ENCODE measurements at regions not wholly inside any gene's neighbourhood (a gene's known extent, or its start where the extent isn't known, plus 50 kb on each side); places are given as distances from the start of the nearest gene placed in this dataset.

DNA sequence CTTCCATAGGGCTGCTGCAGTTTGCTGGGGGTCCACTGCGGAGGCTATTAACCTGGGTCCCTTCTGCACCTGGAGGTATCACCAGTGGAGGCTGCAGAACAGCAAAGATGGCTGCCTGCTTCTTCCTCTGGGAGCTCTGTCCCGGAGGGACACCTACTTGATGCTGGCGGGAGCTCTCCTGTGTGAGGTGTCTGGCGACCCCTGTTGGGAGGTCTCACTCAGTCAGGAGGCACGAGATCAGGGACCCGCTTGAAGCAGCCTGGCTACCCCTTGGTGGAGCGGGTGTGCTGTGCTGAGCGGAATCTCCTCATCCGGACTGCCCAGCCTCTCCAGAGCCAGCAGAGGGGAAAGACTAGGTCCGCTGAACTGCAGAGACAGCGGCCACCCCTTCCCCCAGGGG, 56.0 kb upstream of the CTXND1 start:
- Histone ChIP-seq H3K9me3 (ENCODE audit: control insufficient read depth, insufficient read depth, low read depth, low read length) (no peaks in the 10 kb centered on the region), H3K4me1 (ENCODE audit: control insufficient read depth, extremely low read depth, insufficient read depth, low read length) (no peaks in the 10 kb centered on the region), H4K20me1 (ENCODE audit: control insufficient read depth, extremely low read depth, insufficient read depth, low read length) (no peaks in the 10 kb centered on the region), H3K4me2 (ENCODE audit: extremely low read depth, insufficient read depth, low read length) (no peak overlapping the region), H2AFZ (ENCODE audit: low read length) (no peak overlapping the region), H3K4me3 (replicated peaks in 1 of 4; ENCODE audit: control extremely low read depth in 1 of 4, insufficient read depth in 1 of 4, low read depth in 3 of 4, low read length in 4 of 4) (no peak overlapping the region), H3K9ac (ENCODE audit: insufficient read depth, low read length) (no peak overlapping the region), H3K79me2 (ENCODE audit: control insufficient read depth, insufficient read depth, low read length) (no peaks in the 10 kb centered on the region), H3K27me3 (ENCODE audit: control insufficient read depth, insufficient read depth, low read length) (no peaks in the 10 kb centered on the region), H3K27ac (ENCODE audit: insufficient read depth, low read length) (no peak overlapping the region), H3K36me3 (ENCODE audit: control insufficient read depth, insufficient read depth, low read length) (no peaks in the 10 kb centered on the region)
- TF ChIP-seq EZH2 (IDR thresholded peaks at IDR 0.05; ENCODE audit: low read length, missing control alignments), result no peak
- TF ChIP-seq, protein P1, sequence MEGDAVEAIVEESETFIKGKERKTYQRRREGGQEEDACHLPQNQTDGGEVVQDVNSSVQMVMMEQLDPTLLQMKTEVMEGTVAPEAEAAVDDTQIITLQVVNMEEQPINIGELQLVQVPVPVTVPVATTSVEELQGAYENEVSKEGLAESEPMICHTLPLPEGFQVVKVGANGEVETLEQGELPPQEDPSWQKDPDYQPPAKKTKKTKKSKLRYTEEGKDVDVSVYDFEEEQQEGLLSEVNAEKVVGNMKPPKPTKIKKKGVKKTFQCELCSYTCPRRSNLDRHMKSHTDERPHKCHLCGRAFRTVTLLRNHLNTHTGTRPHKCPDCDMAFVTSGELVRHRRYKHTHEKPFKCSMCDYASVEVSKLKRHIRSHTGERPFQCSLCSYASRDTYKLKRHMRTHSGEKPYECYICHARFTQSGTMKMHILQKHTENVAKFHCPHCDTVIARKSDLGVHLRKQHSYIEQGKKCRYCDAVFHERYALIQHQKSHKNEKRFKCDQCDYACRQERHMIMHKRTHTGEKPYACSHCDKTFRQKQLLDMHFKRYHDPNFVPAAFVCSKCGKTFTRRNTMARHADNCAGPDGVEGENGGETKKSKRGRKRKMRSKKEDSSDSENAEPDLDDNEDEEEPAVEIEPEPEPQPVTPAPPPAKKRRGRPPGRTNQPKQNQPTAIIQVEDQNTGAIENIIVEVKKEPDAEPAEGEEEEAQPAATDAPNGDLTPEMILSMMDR (conservative IDR thresholded peaks at IDR 0.05 in 1 of 2, IDR thresholded peaks at IDR 0.05 in 1 of 2; ENCODE audit: low read depth in 1 of 2, low read length in 2 of 2), result no peak
- DNase-seq (ENCODE audit: low read depth in 2 of 2), result no peak

- H3K79me2 ChIP-seq (ENCODE audit: control insufficient read depth, insufficient read depth, low read length), result no peaks in the 10 kb centered on the region
- H4K20me1 ChIP-seq (ENCODE audit: control insufficient read depth, extremely low read depth, insufficient read depth, low read length), result no peaks in the 10 kb centered on the region
- no peaks in the 10 kb centered on the region for H3K27me3 ChIP-seq (ENCODE audit: control insufficient read depth, insufficient read depth, low read length)
- H3K27ac ChIP-seq (ENCODE audit: insufficient read depth, low read length), result no peak overlapping the region
- no peaks in the 10 kb centered on the region for H3K4me1 ChIP-seq (ENCODE audit: control insufficient read depth, extremely low read depth, insufficient read depth, low read length)
- H3K4me3 ChIP-seq (replicated peaks in 1 of 4; ENCODE audit: control extremely low read depth in 1 of 4, insufficient read depth in 1 of 4, low read depth in 3 of 4, low read length in 4 of 4), result no peak overlapping the region
- H3K9me3 ChIP-seq (ENCODE audit: control insufficient read depth, insufficient read depth, low read depth, low read length), result no peaks in the 10 kb centered on the region
- H3K9ac ChIP-seq (ENCODE audit: insufficient read depth, low read length), result no peak overlapping the region
- DNase-seq (ENCODE audit: low read depth in 2 of 2), result peak; percentile 20 to 49
- H3K36me3 ChIP-seq (ENCODE audit: control insufficient read depth, insufficient read depth, low read length), result no peaks in the 10 kb centered on the region
- TF ChIP-seq, protein P1 (conservative IDR thresholded peaks at IDR 0.05 in 1 of 2, IDR thresholded peaks at IDR 0.05 in 1 of 2; ENCODE audit: low read depth in 1 of 2, low read length in 2 of 2), result peak; percentile 57 to 63
- TF ChIP-seq EZH2 (IDR thresholded peaks at IDR 0.05; ENCODE audit: low read length, missing control alignments), result no peak
- no peak overlapping the region for H3K4me2 ChIP-seq (ENCODE audit: extremely low read depth, insufficient read depth, low read length)
- H2AFZ ChIP-seq (ENCODE audit: low read length), result no peak overlapping the region
Observed at GRCh38 chr15:80309769-80310384, 57.9 kb upstream of the CTXND1 start.

GRCh38 chr15:80310776-80311175, 58.8 kb upstream of the CTXND1 start:
- Histone ChIP-seq H3K4me2 (ENCODE audit: extremely low read depth, insufficient read depth, low read length) (no peak overlapping the region), H3K9me3 (ENCODE audit: control insufficient read depth, insufficient read depth, low read depth, low read length) (no peaks in the 10 kb centered on the region), H2AFZ (ENCODE audit: low read length) (no peak overlapping the region), H3K4me3 (replicated peaks in 1 of 4; ENCODE audit: control extremely low read depth in 1 of 4, insufficient read depth in 1 of 4, low read depth in 3 of 4, low read length in 4 of 4) (no peak overlapping the region), H3K4me1 (ENCODE audit: control insufficient read depth, extremely low read depth, insufficient read depth, low read length) (no peaks in the 10 kb centered on the region), H3K27me3 (ENCODE audit: control insufficient read depth, insufficient read depth, low read length) (no peaks in the 10 kb centered on the region), H3K9ac (ENCODE audit: insufficient read depth, low read length) (no peak overlapping the region), H3K79me2 (ENCODE audit: control insufficient read depth, insufficient read depth, low read length) (no peaks in the 10 kb centered on the region), H3K27ac (ENCODE audit: insufficient read depth, low read length) (no peak overlapping the region), H3K36me3 (ENCODE audit: control insufficient read depth, insufficient read depth, low read length) (no peaks in the 10 kb centered on the region), H4K20me1 (ENCODE audit: control insufficient read depth, extremely low read depth, insufficient read depth, low read length) (no peaks in the 10 kb centered on the region)
- no peak for TF ChIP-seq EZH2 (IDR thresholded peaks at IDR 0.05; ENCODE audit: low read length, missing control alignments)
- TF ChIP-seq, protein P1 (conservative IDR thresholded peaks at IDR 0.05 in 1 of 2, IDR thresholded peaks at IDR 0.05 in 1 of 2; ENCODE audit: low read depth in 1 of 2, low read length in 2 of 2), result no peak
- no peak for DNase-seq (ENCODE audit: low read depth in 2 of 2)

All from fibroblast of lung (primary cell).